Stimulated activated CD8-positive, alpha-beta memory T cell treated with anti-CD3 and anti-CD28 coated beads, Interleukin-4, amount 100 ng/mL, for 1 hour (primary cell): ENCODE measurements at regions not wholly inside any gene's neighbourhood (a gene's known extent, or its start where the extent isn't known, plus 50 kb on each side); places are given as distances from the start of the nearest gene placed in this dataset.

Source experiments
- DNase-seq, 2 donors: peaks; one replicate each; pipeline ENCODE4 v3.0.0-alpha.2; 2020; ENCODE audit warnings: low read depth in 2 of 2, low spot score in 1 of 2

GRCh38 chr12:4108803-4109345 is 164.7 kb upstream of the CCND2 start:
- no peak for DNase-seq

- no peak for DNase-seq
These were observed 165.5 kb upstream of the CCND2 start for GRCh38 chr12:4107911-4108697.

GRCh38 chr12:4107436-4107878 is 166.1 kb upstream of the CCND2 start:
- peak; percentile 21 to 31 for DNase-seq

- no peak for DNase-seq
These were observed 166.9 kb upstream of the CCND2 start for GRCh38 chr12:4106621-4107020.

- no peak for DNase-seq
These were observed 168.8 kb upstream of the CCND2 start for GRCh38 chr12:4104722-4105244.

GRCh38 chr12:4099276-4099675 is 174.3 kb upstream of the CCND2 start:
- DNase-seq = no peak

- DNase-seq = no peak
These were observed 182.4 kb upstream of the CCND2 start for GRCh38 chr12:4091016-4091743.

GRCh38 chr12:4089956-4090355 is 183.6 kb upstream of the CCND2 start:
- no peak for DNase-seq

GRCh38 chr12:4089121-4089606 is 184.4 kb upstream of the CCND2 start:
- DNase-seq = no peak

GRCh38 chr12:4088451-4088850 is 185.1 kb upstream of the CCND2 start:
- no peak for DNase-seq

- no peak for DNase-seq
These were observed 187.1 kb upstream of the CCND2 start for GRCh38 chr12:4086481-4086880.

- DNase-seq = no peak
These were observed 189.0 kb upstream of the CCND2 start for GRCh38 chr12:4084573-4084972.

- no peak for DNase-seq
These were observed 190.7 kb upstream of the CCND2 start for GRCh38 chr12:4082809-4083403.

- no peak for DNase-seq
These were observed 193.3 kb upstream of the CCND2 start for GRCh38 chr12:4080213-4080612.

- DNase-seq = no peak
These were observed 199.4 kb upstream of the CCND2 start for GRCh38 chr12:4074129-4074528.

GRCh38 chr12:4069670-4070010 is 196.4 kb upstream of the PARP11 start:
- no peak for DNase-seq

GRCh38 chr12:4068981-4069669 is 195.9 kb upstream of the PARP11 start:
- no peak for DNase-seq

- no peak for DNase-seq
These were observed 190.8 kb upstream of the PARP11 start for GRCh38 chr12:4064008-4064407.

- DNase-seq = no peak
These were observed 186.8 kb upstream of the PARP11 start for GRCh38 chr12:4059898-4060568.
